Esophagus squamous epithelium (tissue), 5 donors: ENCODE measurements at regions not wholly inside any gene's neighbourhood (a gene's known extent, or its start where the extent isn't known, plus 50 kb on each side); places are given as distances from the start of the nearest gene placed in this dataset.

Experiments
- DNase-seq: peaks from one replicate; lab custom pipeline; 2025; lab: John Stamatoyannopoulos, UW
- H3K27ac ChIP-seq, 4 donors: fragments of 200-600 bp; sonication (generic); one replicate each; pipeline ENCODE4 v1.5.1; 2016 to 2019; ENCODE audit warnings: mild to moderate bottlenecking in 1 of 4
- H3K27me3 ChIP-seq, 4 donors: fragments of 200-600 bp; sonication (generic); 1 replicate in 3 of 4; 2 replicates in 1 of 4; pipeline versions ENCODE4 v1.5.1 to v1.6.0; 2017 to 2021; ENCODE audit warnings: antibody characterized with exemption in 1 of 4
- H3K36me3 ChIP-seq, 3 donors: fragments of 200-600 bp; sonication (generic); one replicate each; pipeline ENCODE4 v1.5.1; 2016 to 2019
- H3K4me1 ChIP-seq, 3 donors: fragments of 200-600 bp; sonication (generic); one replicate each; pipeline ENCODE4 v1.5.1; 2017 to 2019
- H3K4me3 ChIP-seq, 4 donors: fragments of 200-600 bp; sonication (generic); 1 replicate in 3 of 4; 2 replicates in 1 of 4; pipeline ENCODE4 v1.5.1; 2016 to 2019; ENCODE audit warnings: mild to moderate bottlenecking in 2 of 4, moderate library complexity in 1 of 4
- H3K9me3 ChIP-seq, 3 donors: fragments of 200-600 bp; sonication (generic); one replicate each; pipeline ENCODE4 v1.5.1; 2016 to 2019
- POLR2A ChIP-seq, 4 donors: fragments of 450-650 bp; IDR thresholded peaks; one replicate each; pipeline ENCODE4 v1.6.1; 2017; ENCODE audit warnings: antibody characterized with exemption in 4 of 4, mild to moderate bottlenecking in 4 of 4, moderate library complexity in 3 of 4
- WGBS, 2 donors: methylation state at CpG; one replicate each; pipeline ENCODE4 v1.1.5; 2018; 5-methylcytosine and 5-hydroxymethylcytosine counted together
- intact Hi-C: fragments of 100-400 bp; cut with DNase I; formaldehyde crosslinking; loops from one replicate; pipeline ENCODE4 v1.15.0; 2022
- TF ChIP-seq, protein P1 (sequence below), 6 experiments: fragments of 450-650 bp in 4 of 6; fragments of 200-600 bp in 2 of 6; sonication (generic) in 2 of 6; IDR thresholded peaks; one replicate each; pipeline ENCODE4 v1.5.1; 2016 to 2019; ENCODE audit warnings: antibody characterized with exemption in 6 of 6, mild to moderate bottlenecking in 4 of 6, moderate library complexity in 4 of 6
- donor health status: DM: yes; HTN: yes; CAD: no.

GRCh38 chr7:21305455-21306235 lies 122.2 kb upstream of the SP4 start:
- intact Hi-C loops = no loop called here
- WGBS, 2 donors = 26 to 39% methylated on average over 3 of the region's 3 CpGs

DNA sequence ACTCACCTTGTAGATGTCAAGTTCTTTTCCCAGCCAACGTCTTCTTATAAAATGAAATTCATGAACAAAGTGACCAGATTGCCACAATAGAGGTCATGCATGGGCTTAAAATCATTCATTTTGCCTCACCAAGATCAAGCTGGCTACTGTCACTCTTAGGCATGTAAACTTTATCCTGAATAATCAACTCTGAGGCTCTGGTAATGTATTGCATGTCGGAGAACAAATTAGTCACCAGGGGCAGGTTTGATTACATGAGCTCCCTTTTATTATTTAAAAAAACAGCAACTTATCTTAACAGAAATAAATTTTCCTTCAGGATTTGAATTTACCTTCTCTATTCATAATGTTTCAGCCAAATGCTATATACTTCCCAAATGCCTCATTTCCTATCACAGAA lies 112.9 kb upstream of the SP4 start:
- Histone ChIP-seq H3K9me3 (no peaks in the 10 kb centered on the region), H3K4me3 (no peak overlapping the region), H3K27me3 (no peaks in the 10 kb centered on the region), H3K36me3 (no peaks in the 10 kb centered on the region), H3K4me1 (no peaks in the 10 kb centered on the region), H3K27ac (no peak overlapping the region)
- WGBS, 2 donors = 62% methylated on average over 2 of the region's 2 CpGs
- intact Hi-C loops = no loop called here
- DNase-seq = no peak
- TF ChIP-seq, protein P1, sequence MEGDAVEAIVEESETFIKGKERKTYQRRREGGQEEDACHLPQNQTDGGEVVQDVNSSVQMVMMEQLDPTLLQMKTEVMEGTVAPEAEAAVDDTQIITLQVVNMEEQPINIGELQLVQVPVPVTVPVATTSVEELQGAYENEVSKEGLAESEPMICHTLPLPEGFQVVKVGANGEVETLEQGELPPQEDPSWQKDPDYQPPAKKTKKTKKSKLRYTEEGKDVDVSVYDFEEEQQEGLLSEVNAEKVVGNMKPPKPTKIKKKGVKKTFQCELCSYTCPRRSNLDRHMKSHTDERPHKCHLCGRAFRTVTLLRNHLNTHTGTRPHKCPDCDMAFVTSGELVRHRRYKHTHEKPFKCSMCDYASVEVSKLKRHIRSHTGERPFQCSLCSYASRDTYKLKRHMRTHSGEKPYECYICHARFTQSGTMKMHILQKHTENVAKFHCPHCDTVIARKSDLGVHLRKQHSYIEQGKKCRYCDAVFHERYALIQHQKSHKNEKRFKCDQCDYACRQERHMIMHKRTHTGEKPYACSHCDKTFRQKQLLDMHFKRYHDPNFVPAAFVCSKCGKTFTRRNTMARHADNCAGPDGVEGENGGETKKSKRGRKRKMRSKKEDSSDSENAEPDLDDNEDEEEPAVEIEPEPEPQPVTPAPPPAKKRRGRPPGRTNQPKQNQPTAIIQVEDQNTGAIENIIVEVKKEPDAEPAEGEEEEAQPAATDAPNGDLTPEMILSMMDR (IDR thresholded peaks at IDR 0.05) = no peak
- TF ChIP-seq POLR2A (IDR thresholded peaks at IDR 0.05) = no peak

More at GRCh38 chr7:21305455-21306235, 122.2 kb upstream of the SP4 start:
- Histone ChIP-seq H3K9me3 (no peaks in the 10 kb centered on the region), H3K36me3 (no peaks in the 10 kb centered on the region), H3K4me1 (no peaks in the 10 kb centered on the region), H3K27me3 (no peaks in the 10 kb centered on the region), H3K27ac (no peak overlapping the region), H3K4me3 (no peak overlapping the region)
- TF ChIP-seq, protein P1 (IDR thresholded peaks at IDR 0.05) = no peak
- TF ChIP-seq POLR2A (IDR thresholded peaks at IDR 0.05) = no peak
- DNase-seq = no peak

GRCh38 chr7:21317966-21318915 lies 109.6 kb upstream of the SP4 start:
- Histone ChIP-seq H3K27ac (no peak overlapping the region), H3K36me3 (no peaks in the 10 kb centered on the region), H3K9me3 (no peaks in the 10 kb centered on the region), H3K27me3 (no peaks in the 10 kb centered on the region), H3K4me1 (no peaks in the 10 kb centered on the region), H3K4me3 (no peak overlapping the region)
- intact Hi-C loops = no loop called here
- DNase-seq = no peak
- TF ChIP-seq POLR2A (IDR thresholded peaks at IDR 0.05) = no peak
- TF ChIP-seq, protein P1 (IDR thresholded peaks at IDR 0.05) = no peak
- WGBS, 2 donors = 43 to 65% methylated on average over 6 of the region's 6 CpGs

GRCh38 chr7:21318916-21319270 lies 109.0 kb upstream of the SP4 start:
- no peak overlapping the region for H3K27ac ChIP-seq
- no peak for DNase-seq
- intact Hi-C loops = no loop called here
- 86 to 90% methylated on average over 1 of the region's 1 CpG for WGBS, 2 donors
- H3K4me1 ChIP-seq = no peaks in the 10 kb centered on the region
- no peaks in the 10 kb centered on the region for H3K27me3 ChIP-seq
- no peaks in the 10 kb centered on the region for H3K9me3 ChIP-seq
- TF ChIP-seq, protein P1 (IDR thresholded peaks at IDR 0.05) = no peak
- TF ChIP-seq POLR2A (IDR thresholded peaks at IDR 0.05) = no peak
- H3K4me3 ChIP-seq = no peak overlapping the region
- H3K36me3 ChIP-seq = no peaks in the 10 kb centered on the region

DNA sequence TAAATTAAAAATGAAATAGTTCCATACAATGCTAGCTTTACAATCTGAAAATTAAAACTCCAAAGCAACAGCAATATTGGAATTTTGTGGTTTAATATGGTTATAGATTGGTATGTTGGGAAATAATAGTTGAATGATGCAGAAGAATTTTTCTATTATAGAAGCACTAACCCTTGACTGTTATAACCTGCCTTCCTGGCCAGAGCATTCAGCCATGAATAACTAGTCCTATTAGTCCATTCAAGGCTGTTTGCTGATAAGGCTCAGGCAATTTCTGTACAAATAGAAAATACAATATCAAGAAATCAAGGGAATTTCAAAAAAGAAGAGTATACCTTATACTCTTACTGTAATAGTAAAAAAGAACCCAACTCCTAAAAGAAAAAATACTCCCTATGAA lies 101.6 kb upstream of the SP4 start:
- H3K4me3 ChIP-seq = no peak overlapping the region
- H3K27me3 ChIP-seq = no peaks in the 10 kb centered on the region
- H3K27ac ChIP-seq = no peak overlapping the region
- intact Hi-C loops = no loop called here
- TF ChIP-seq, protein P1 (IDR thresholded peaks at IDR 0.05) = no peak
- no peak for TF ChIP-seq POLR2A (IDR thresholded peaks at IDR 0.05)
- H3K36me3 ChIP-seq = no peaks in the 10 kb centered on the region
- no peaks in the 10 kb centered on the region for H3K9me3 ChIP-seq
- no peak for DNase-seq
- H3K4me1 ChIP-seq = no peaks in the 10 kb centered on the region
